ENCODE measurements at regions not wholly inside any gene's neighbourhood (a gene's known extent, or its start where the extent isn't known, plus 50 kb on each side); places are given as distances from the start of the nearest gene placed in this dataset.

- no peaks in the 10 kb centered on the region for H3K27me3 ChIP-seq (replicated peaks in 1 of 4; ENCODE audit: control extremely low read depth in 1 of 4, control insufficient read depth in 3 of 4, insufficient read depth in 4 of 4, low read length in 3 of 4)
- H3K27ac Mint-ChIP-seq = no peak overlapping the region
- no peaks in the 10 kb centered on the region for H3K27me3 Mint-ChIP-seq
- H2AFZ ChIP-seq (ENCODE audit: insufficient read depth, low read depth, low read length, poor library complexity, severe bottlenecking) = no peak overlapping the region
- DNase-seq (no peak), ATAC-seq (ENCODE audit: low read depth) (no peak)
- H3K9me3 Mint-ChIP-seq (ENCODE audit: insufficient read depth) = peaks cover 9% of the 10 kb centered on the region
- TF ChIP-seq CTCF (IDR thresholded peaks at IDR 0.05) (no peak), EZH2 (IDR thresholded peaks at IDR 0.05; ENCODE audit: borderline replicate concordance, insufficient read depth, low read depth, low read length, poor library complexity, severe bottlenecking) (no peak)
- CTCF ChIA-PET = no interaction called here
- H3K79me2 ChIP-seq (ENCODE audit: control insufficient read depth, insufficient read depth, low read length) = no peaks in the 10 kb centered on the region
- no peaks in the 10 kb centered on the region for H3K4me1 Mint-ChIP-seq
- no peaks in the 10 kb centered on the region for H3K4me1 ChIP-seq (ENCODE audit: control insufficient read depth in 2 of 2, insufficient read depth in 2 of 2, low read length in 2 of 2)
- no peak overlapping the region for H3K9ac ChIP-seq (ENCODE audit: low read length)
- WGBS (ENCODE audit: insufficient coverage) = no CpG with 5 or more reads among the region's 8 CpGs
- intact Hi-C loops (cut with micrococcal nuclease) = no loop called here
- no peak overlapping the region for H3K4me3 ChIP-seq (ENCODE audit: control extremely low read depth in 1 of 5, extremely low read depth in 1 of 5, insufficient read depth in 1 of 5, low read depth in 2 of 5, low read length in 4 of 5)
- no peak overlapping the region for H3K4me3 Mint-ChIP-seq
- H3K36me3 ChIP-seq (replicated peaks in 1 of 2; ENCODE audit: control extremely low read depth in 1 of 2, control insufficient read depth in 1 of 2, extremely low read depth in 1 of 2, insufficient read depth in 2 of 2, low read length in 1 of 2) = no peaks in the 10 kb centered on the region
- no peak overlapping the region for H3K27ac ChIP-seq (ENCODE audit: low read length in 2 of 2)
- POLR2A ChIA-PET = no interaction called here
- peaks cover 2 to 7% (median 3%) of the 10 kb centered on the region in 3 donors for H3K9me3 ChIP-seq (ENCODE audit: control extremely low read depth in 1 of 3, control insufficient read depth in 2 of 3, insufficient read depth in 1 of 3, low read length in 2 of 3)
- no peak overlapping the region for H3K4me2 ChIP-seq (replicated peaks; ENCODE audit: low read depth, low read length, poor library complexity, severe bottlenecking)
- no peaks in the 10 kb centered on the region for H4K20me1 ChIP-seq (ENCODE audit: control insufficient read depth, insufficient read depth, low read length, poor library complexity, severe bottlenecking)
Measured at GRCh38 chr4:159538556-159538955, 435.7 kb downstream of the RAPGEF2 start.

GRCh38 chr4:159540038-159540437, 437.2 kb downstream of the RAPGEF2 start:
- ATAC-seq (ENCODE audit: low read depth) = no peak

More at GRCh38 chr4:159540038-159540437, 437.2 kb downstream of the RAPGEF2 start:
- H3K9me3 ChIP-seq (ENCODE audit: control extremely low read depth in 1 of 3, control insufficient read depth in 2 of 3, insufficient read depth in 1 of 3, low read length in 2 of 3) = peaks cover 0 to 4% (median 2%) of the 10 kb centered on the region in 3 donors
- no peak overlapping the region for H3K27ac ChIP-seq (ENCODE audit: low read length in 2 of 2)
- no peaks in the 10 kb centered on the region for H3K4me1 ChIP-seq (ENCODE audit: control insufficient read depth in 2 of 2, insufficient read depth in 2 of 2, low read length in 2 of 2)
- H3K4me1 Mint-ChIP-seq = no peaks in the 10 kb centered on the region
- no peak for TF ChIP-seq EZH2 (IDR thresholded peaks at IDR 0.05; ENCODE audit: borderline replicate concordance, insufficient read depth, low read depth, low read length, poor library complexity, severe bottlenecking)
- TF ChIP-seq CTCF (IDR thresholded peaks at IDR 0.05) = no peak
- H3K36me3 ChIP-seq (replicated peaks in 1 of 2; ENCODE audit: control extremely low read depth in 1 of 2, control insufficient read depth in 1 of 2, extremely low read depth in 1 of 2, insufficient read depth in 2 of 2, low read length in 1 of 2) = no peaks in the 10 kb centered on the region
- no peak overlapping the region for H3K4me3 ChIP-seq (ENCODE audit: control extremely low read depth in 1 of 5, extremely low read depth in 1 of 5, insufficient read depth in 1 of 5, low read depth in 2 of 5, low read length in 4 of 5)
- no peak overlapping the region for H3K27ac Mint-ChIP-seq
- no peaks in the 10 kb centered on the region for H3K79me2 ChIP-seq (ENCODE audit: control insufficient read depth, insufficient read depth, low read length)
- H2AFZ ChIP-seq (ENCODE audit: insufficient read depth, low read depth, low read length, poor library complexity, severe bottlenecking) = no peak overlapping the region
- DNase-seq = no peak
- no peak overlapping the region for H3K4me2 ChIP-seq (replicated peaks; ENCODE audit: low read depth, low read length, poor library complexity, severe bottlenecking)
- intact Hi-C loops (cut with micrococcal nuclease) = no loop called here
- H4K20me1 ChIP-seq (ENCODE audit: control insufficient read depth, insufficient read depth, low read length, poor library complexity, severe bottlenecking) = no peaks in the 10 kb centered on the region
- ChIA-PET POLR2A (no interaction called here), CTCF (no interaction called here)
- H3K27me3 Mint-ChIP-seq = no peaks in the 10 kb centered on the region
- no peak overlapping the region for H3K9ac ChIP-seq (ENCODE audit: low read length)
- H3K27me3 ChIP-seq (replicated peaks in 1 of 4; ENCODE audit: control extremely low read depth in 1 of 4, control insufficient read depth in 3 of 4, insufficient read depth in 4 of 4, low read length in 3 of 4) = no peaks in the 10 kb centered on the region
- no peak overlapping the region for H3K4me3 Mint-ChIP-seq
- H3K9me3 Mint-ChIP-seq (ENCODE audit: insufficient read depth) = peaks cover 3% of the 10 kb centered on the region

Measured in B cell (primary cell).